HCT116 (cell line): ENCODE measurements at regions not wholly inside any gene's neighbourhood (a gene's known extent, or its start where the extent isn't known, plus 50 kb on each side); places are given as distances from the start of the nearest gene placed in this dataset.

Source experiments
- EZH2 ChIP-seq: fragments of 200-600 bp; sonication (generic); IDR thresholded peaks from 2 replicates; pipeline ENCODE4 v1.6.1; 2017; ENCODE audit warnings: antibody characterized with exemption, mixed run types
- EZH2phosphoT487 ChIP-seq: fragments of 200-600 bp; IDR thresholded peaks from 2 replicates; pipeline ENCODE4 v1.6.1; 2018; ENCODE audit warnings: antibody characterized with exemption, borderline replicate concordance
- POLR2A ChIP-seq: IDR thresholded peaks from 2 replicates; pipeline ENCODE4 v1.7.0; 2011; ENCODE audit warnings: borderline replicate concordance; ENCODE audit not compliant: insufficient read depth, insufficient read length; ENCODE audit errors: extremely low read depth
- POLR2AphosphoS5 ChIP-seq: IDR thresholded peaks from 2 replicates; pipeline ENCODE4 v1.6.1; 2011; ENCODE audit warnings: mild to moderate bottlenecking, low read depth, low read length, moderate library complexity
- RAD21 ChIP-seq: IDR thresholded peaks from 2 replicates; pipeline ENCODE4 v1.6.1; 2012; ENCODE audit warnings: low read depth, mild to moderate bottlenecking
- SIN3A ChIP-seq: IDR thresholded peaks from 2 replicates; pipeline ENCODE4 v1.6.1; 2012; ENCODE audit warnings: low read depth
- YY1 ChIP-seq: IDR thresholded peaks from 2 replicates; pipeline ENCODE4 v1.6.1; 2011; ENCODE audit warnings: low read length, low read depth, moderate library complexity, mild to moderate bottlenecking; ENCODE audit not compliant: insufficient replicate concordance; ENCODE audit errors: extremely low read depth
- ZNF274 ChIP-seq: fragments of 200-500 bp; sonication (Bioruptor generic); IDR thresholded peaks from 2 replicates; pipeline ENCODE4 v1.6.1; 2014; ENCODE audit warnings: mild to moderate bottlenecking, low read depth, low read length, inconsistent platforms
- TF ChIP-seq, protein P1 (sequence below), 3 experiments: fragments of 200-600 bp in 1 of 3; sonication (generic) in 1 of 3; IDR thresholded peaks in 2 of 3; conservative IDR thresholded peaks in 1 of 3; 2 replicates each; pipeline ENCODE4 v1.5.1; 2012 to 2017; ENCODE audit warnings: low read depth in 2 of 3, low read length in 2 of 3, antibody characterized with exemption in 1 of 3, borderline replicate concordance in 1 of 3, control low read depth in 1 of 3, mild to moderate bottlenecking in 1 of 3, mixed read lengths in 1 of 3, mixed run types in 1 of 3, moderate library complexity in 1 of 3; ENCODE audit not compliant: insufficient read depth in 1 of 3
- TF ChIP-seq, protein P2 (sequence below): IDR thresholded peaks from 2 replicates; pipeline ENCODE4 v1.6.1; 2012
- TF ChIP-seq, protein P3 (sequence below): IDR thresholded peaks from 2 replicates; pipeline ENCODE4 v1.6.1; 2012; ENCODE audit warnings: low read depth
- TF ChIP-seq, protein P4 (sequence below): IDR thresholded peaks from 2 replicates; pipeline ENCODE4 v1.6.1; 2012

DNA sequence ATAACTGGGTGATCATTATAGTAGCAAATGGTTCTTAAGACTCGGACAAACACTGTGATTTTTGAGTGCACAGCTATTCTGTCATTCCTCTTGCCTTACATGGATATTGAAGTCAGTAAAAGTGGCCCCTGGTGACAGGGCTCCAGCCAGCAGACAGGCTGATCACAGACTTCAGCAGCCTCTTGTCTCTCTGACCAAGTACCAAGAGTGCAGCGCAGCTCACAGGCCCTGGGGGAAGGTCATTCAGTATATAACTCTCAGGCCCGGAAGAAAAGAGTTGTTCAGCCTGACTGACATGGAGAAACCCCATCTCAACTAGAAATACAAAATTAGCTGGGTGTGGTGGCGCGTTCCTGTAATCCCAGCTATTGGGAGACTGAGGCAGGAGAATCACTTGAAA is 202.6 kb downstream of the HRH4 start:
- TF ChIP-seq EZH2phosphoT487: no peak
- TF ChIP-seq, protein P1, sequence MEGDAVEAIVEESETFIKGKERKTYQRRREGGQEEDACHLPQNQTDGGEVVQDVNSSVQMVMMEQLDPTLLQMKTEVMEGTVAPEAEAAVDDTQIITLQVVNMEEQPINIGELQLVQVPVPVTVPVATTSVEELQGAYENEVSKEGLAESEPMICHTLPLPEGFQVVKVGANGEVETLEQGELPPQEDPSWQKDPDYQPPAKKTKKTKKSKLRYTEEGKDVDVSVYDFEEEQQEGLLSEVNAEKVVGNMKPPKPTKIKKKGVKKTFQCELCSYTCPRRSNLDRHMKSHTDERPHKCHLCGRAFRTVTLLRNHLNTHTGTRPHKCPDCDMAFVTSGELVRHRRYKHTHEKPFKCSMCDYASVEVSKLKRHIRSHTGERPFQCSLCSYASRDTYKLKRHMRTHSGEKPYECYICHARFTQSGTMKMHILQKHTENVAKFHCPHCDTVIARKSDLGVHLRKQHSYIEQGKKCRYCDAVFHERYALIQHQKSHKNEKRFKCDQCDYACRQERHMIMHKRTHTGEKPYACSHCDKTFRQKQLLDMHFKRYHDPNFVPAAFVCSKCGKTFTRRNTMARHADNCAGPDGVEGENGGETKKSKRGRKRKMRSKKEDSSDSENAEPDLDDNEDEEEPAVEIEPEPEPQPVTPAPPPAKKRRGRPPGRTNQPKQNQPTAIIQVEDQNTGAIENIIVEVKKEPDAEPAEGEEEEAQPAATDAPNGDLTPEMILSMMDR (IDR thresholded peaks at IDR 0.05 in 2 of 3, conservative IDR thresholded peaks at IDR 0.05 in 1 of 3; ENCODE audit: borderline replicate concordance in 1 of 3, insufficient read depth in 1 of 3, low read depth in 2 of 3, low read length in 2 of 3): no peak
- no peak for TF ChIP-seq SIN3A
- no peak for TF ChIP-seq ZNF274
- TF ChIP-seq RAD21: no peak
- TF ChIP-seq POLR2A: no peak
- TF ChIP-seq YY1: no peak
- TF ChIP-seq, protein P2, sequence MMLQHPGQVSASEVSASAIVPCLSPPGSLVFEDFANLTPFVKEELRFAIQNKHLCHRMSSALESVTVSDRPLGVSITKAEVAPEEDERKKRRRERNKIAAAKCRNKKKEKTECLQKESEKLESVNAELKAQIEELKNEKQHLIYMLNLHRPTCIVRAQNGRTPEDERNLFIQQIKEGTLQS: no peak
- no peak for TF ChIP-seq POLR2AphosphoS5
- TF ChIP-seq, protein P3, sequence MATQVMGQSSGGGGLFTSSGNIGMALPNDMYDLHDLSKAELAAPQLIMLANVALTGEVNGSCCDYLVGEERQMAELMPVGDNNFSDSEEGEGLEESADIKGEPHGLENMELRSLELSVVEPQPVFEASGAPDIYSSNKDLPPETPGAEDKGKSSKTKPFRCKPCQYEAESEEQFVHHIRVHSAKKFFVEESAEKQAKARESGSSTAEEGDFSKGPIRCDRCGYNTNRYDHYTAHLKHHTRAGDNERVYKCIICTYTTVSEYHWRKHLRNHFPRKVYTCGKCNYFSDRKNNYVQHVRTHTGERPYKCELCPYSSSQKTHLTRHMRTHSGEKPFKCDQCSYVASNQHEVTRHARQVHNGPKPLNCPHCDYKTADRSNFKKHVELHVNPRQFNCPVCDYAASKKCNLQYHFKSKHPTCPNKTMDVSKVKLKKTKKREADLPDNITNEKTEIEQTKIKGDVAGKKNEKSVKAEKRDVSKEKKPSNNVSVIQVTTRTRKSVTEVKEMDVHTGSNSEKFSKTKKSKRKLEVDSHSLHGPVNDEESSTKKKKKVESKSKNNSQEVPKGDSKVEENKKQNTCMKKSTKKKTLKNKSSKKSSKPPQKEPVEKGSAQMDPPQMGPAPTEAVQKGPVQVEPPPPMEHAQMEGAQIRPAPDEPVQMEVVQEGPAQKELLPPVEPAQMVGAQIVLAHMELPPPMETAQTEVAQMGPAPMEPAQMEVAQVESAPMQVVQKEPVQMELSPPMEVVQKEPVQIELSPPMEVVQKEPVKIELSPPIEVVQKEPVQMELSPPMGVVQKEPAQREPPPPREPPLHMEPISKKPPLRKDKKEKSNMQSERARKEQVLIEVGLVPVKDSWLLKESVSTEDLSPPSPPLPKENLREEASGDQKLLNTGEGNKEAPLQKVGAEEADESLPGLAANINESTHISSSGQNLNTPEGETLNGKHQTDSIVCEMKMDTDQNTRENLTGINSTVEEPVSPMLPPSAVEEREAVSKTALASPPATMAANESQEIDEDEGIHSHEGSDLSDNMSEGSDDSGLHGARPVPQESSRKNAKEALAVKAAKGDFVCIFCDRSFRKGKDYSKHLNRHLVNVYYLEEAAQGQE: no peak
- TF ChIP-seq, protein P4, sequence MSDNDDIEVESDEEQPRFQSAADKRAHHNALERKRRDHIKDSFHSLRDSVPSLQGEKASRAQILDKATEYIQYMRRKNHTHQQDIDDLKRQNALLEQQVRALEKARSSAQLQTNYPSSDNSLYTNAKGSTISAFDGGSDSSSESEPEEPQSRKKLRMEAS: no peak
- TF ChIP-seq EZH2: no peak
